HK-2 (cell line): ENCODE measurements at regions not wholly inside any gene's neighbourhood (a gene's known extent, or its start where the extent isn't known, plus 50 kb on each side); places are given as distances from the start of the nearest gene placed in this dataset.

Experiments used
- DNase-seq: peaks from one replicate; pipeline ENCODE4 v3.0.0-alpha.2; 2018; ENCODE audit not compliant: unreplicated experiment

- DNase-seq: no peak
Measured at GRCh38 chr4:24059839-24060238, 170.0 kb upstream of the PPARGC1A start.

DNA sequence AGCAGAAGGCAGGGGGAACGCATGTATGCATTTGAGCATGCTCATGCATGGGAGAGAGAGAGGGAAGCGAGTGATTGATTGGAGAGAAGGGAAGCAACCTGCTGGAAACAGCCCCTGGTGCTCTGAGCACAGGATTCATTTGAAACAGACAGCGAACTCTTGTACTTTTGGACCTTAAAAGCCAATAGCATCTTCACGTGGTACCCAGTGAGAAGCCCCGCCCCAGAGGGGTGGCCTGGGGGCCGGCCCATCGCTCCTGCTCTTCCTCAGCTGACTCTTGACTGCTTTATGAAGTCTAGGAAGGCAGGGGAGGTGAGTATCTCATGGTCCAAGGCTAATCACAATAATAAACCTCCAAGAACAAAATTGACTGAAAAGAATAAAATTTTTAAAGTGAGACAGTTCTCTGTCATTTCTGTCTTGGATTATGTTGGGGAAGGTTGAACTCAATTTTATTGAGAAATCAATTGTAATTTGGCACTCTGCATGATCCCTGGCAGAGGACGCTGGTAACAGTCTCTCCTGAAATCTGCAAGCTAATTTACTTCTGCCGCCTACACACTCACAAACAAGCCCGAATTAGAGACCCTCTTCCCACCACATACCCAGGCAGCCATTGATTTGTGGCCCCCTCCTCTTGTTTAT lies 168.2 kb upstream of the PPARGC1A start:
- no peak for DNase-seq

GRCh38 chr4:24056289-24056688 lies 166.4 kb upstream of the PPARGC1A start:
- no peak for DNase-seq

GRCh38 chr4:24055623-24056022 lies 165.8 kb upstream of the PPARGC1A start:
- no peak for DNase-seq

- no peak for DNase-seq
Measured at GRCh38 chr4:24054910-24055309, 165.1 kb upstream of the PPARGC1A start.

- DNase-seq: no peak
Measured at GRCh38 chr4:24053934-24054333, 164.1 kb upstream of the PPARGC1A start.

DNA sequence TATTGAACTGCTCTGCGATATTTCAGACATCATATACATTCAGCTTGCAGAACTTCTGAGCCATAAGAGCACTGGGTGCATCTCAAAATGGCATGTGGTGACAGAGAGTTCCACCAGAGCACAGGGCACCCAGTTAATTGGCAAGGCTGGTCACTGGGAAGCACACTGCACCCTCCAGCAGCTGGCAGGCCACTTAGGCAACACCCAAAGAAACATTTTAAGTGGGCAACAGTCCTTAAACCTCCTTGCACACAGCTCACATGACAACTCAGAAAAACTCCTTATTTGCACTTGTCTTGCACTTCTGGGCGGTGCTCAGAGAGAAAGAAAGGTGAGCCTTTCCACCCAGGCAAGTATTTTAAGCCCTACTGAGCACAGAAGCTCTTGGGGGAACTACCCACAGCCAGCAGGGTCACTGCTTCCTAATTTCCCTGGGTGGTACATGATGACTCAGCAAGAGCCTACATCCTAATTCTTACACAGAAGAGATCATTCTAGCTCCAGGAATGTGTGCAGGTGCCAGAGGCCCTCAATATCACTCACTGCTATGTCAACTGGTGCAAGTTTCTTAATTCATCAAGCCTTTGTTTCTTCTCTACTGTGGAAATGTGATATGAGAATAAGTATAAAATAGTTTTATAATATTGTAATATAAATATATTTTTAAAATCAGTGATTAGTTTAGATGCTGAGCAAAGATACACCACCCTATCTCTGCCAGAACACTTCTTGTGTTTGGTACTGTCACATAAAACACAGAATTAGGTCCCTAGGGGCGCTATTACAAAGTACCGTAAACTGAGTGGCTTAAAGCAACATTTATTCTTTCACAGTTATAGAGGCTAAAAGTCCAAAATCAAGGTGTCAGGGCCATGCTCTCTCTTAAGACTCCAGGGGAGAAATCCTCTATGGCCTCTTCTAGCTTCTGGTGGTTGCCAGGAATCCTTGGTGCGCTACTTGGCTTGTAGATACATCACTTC lies 155.1 kb upstream of the PPARGC1A start:
- no peak for DNase-seq

DNA sequence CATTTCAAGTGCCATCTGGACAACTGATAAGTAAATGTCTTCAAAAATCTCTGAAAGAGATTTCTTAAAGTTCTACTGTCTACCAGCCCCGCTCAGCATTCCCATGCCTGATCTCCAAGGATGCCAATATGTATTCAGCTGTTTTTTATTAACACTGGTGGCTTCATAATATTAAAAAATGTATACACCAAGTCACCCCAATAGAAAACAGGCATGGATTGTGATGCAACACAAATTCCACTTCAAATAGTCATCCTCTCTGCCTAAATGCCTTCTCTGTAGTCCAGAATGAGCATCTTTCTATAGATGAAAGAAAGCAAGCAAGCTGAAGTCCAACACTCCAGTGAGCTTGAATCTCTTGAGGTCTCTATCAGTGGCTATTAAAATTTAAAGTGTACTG lies 152.2 kb upstream of the PPARGC1A start:
- DNase-seq: no peak

- DNase-seq: no peak
Measured at GRCh38 chr4:24040811-24041210, 151.0 kb upstream of the PPARGC1A start.

GRCh38 chr4:24033626-24034025 lies 143.8 kb upstream of the PPARGC1A start:
- no peak for DNase-seq

- peak; percentile 21 for DNase-seq
Measured at GRCh38 chr4:24032371-24032989, 142.6 kb upstream of the PPARGC1A start.

DNA sequence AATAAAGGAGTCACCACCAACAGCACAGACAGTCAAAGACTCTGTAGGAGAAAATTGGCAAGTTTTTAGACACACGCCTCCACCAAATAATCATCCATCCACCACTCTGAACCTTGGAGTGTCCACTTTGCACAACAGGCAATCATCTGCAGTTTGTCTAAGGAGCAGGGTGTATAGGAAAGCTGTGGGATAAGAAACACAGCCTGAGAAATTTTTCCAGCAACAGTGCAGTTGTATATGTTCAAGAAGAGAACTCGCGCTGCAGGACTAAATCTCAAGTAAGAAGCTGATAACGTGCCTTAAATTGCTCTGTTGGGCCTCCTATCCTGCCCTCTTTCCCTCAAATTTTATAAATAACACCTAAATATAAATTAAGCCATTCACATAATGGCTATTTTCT lies 136.7 kb upstream of the PPARGC1A start:
- no peak for DNase-seq

DNA sequence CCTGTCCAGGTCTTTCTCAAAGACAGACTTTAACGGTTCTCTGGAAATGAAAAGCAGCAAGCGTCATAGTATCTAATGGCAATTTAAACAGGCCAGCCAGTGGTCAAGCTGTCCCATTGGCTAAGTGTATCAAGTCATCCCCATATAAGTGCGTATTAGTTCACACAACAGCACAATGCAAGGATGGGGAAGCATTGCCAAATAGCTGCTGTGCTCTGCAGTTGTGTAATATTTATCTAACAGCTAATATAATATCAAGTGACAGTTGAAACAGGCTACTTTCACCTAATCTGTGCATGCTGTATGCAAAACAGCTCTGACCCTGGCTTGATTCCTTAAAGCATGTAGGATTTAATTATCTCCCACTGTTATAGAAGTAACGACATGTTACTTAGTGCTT lies 134.8 kb upstream of the PPARGC1A start:
- DNase-seq: no peak

GRCh38 chr4:24024157-24024556 lies 134.3 kb upstream of the PPARGC1A start:
- DNase-seq: no peak

GRCh38 chr4:24015782-24016181 lies 125.9 kb upstream of the PPARGC1A start:
- no peak for DNase-seq

DNA sequence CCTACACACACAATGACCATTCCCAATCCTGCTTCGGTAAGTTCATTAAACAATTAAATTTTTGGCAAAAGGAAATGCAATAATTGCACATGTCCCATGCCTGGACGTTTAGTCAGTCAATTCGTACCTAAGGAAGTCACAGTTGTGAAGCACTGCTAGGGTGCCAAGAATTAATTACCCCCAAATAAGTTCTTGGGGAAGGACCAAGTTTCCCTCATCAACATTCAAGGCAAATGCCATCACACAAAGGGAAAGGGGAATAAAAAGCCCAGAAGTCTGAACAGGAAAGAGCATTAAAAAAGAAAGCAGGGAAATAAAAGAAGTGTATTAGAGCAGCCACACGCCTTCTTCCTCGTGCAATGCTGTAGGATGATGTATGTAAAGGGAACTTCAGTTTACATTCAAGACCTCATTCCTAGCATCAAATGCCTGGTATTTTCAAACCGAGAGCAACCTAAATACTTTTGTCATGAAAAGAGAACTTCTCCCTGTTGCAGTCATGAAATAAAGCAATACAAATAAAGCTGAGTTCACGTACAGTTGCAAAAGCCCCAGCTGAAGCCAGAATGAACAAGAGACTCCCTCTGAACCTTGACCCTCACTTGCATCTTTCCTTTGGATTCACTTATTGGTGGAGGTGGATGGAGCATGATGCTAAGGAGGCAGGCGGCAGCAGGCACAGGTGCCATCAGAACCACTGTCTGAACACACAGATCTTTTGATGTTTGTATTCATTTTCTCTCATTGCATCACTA lies 124.0 kb upstream of the PPARGC1A start:
- DNase-seq: no peak

GRCh38 chr4:24010994-24011393 lies 121.1 kb upstream of the PPARGC1A start:
- no peak for DNase-seq

DNA sequence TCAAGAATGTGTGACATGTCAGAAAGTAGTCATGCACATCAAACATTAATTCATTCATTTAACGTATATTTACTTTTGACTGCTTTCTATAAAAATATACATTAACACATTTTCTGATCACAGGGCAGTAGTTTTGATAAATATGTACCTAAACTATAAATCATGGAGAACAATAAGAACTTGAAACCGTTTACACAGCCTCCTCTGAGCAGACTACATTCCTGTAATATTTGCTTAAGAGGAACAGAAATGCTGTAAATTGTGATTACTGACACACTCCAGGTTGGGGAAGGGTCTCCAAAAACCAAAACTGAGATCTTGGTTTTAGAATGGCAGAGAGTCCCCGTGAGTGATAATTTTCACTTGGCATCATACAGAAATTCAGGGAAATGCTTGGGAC lies 120.7 kb upstream of the PPARGC1A start:
- DNase-seq: no peak

DNA sequence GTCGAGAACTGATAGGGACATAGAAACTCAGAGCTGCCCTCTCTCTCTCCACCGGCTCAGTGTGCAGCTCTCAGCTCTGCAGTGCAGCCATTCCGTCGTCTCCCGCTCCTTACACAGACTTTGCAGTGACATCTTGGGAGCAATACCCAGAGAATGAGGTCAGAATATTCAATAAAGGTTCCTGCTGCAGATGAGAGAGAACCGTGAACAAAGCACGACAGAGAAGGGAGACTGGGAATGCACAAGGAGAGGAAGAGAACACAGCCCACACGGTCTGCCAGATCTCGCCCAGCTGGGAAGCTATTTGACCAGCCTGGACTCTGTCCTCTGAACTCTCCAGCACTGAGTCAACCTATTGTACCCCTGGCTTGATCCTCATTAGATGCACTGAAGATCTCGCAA lies 118.0 kb upstream of the PPARGC1A start:
- DNase-seq: no peak

- no peak for DNase-seq
Measured at GRCh38 chr4:24006269-24006668, 116.4 kb upstream of the PPARGC1A start.

DNA sequence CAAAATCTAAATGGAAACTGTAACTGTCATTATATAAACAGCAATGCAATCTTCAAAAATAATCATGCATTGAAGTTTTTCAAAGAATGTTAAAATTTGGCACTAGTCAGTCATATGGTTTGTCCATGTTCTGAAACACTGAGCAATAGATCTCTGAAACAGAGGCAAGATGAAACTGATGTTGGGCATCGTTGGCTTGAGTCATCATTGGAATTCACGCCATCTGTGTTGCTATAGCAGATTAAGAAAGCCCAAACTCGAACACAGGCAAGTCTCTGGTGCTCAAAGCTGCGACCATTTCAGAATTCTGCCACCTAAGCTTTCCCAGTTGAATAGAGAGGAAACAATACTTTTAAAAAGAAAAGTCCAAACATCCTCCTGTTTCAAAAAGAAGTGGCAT lies 114.1 kb upstream of the PPARGC1A start:
- DNase-seq: no peak

- DNase-seq: no peak
Measured at GRCh38 chr4:24003496-24003895, 113.6 kb upstream of the PPARGC1A start.
